HG02973 (cell line): ENCODE measurements at regions not wholly inside any gene's neighbourhood (a gene's known extent, or its start where the extent isn't known, plus 50 kb on each side); places are given as distances from the start of the nearest gene placed in this dataset.
"Not testable (repeated sequence)": the region's sequence is repeated elsewhere in the genome, so short reads cannot be mapped to it uniquely, and the experiment has no call there.

ENCODE experiments used
- ATAC-seq: cut with Tn5 transposase; IDR thresholded peaks from one replicate; pipeline ENCODE4 v1.9.1; 2021; ENCODE audit warnings: moderate library complexity; ENCODE audit not compliant: unreplicated experiment

- no peak for ATAC-seq
These were observed 448.1 kb upstream of the DYNLRB2 start for GRCh38 chr16:80092681-80093080.

- not testable (repeated sequence) for ATAC-seq
These were observed 449.3 kb upstream of the DYNLRB2 start for GRCh38 chr16:80091453-80091852.

DNA sequence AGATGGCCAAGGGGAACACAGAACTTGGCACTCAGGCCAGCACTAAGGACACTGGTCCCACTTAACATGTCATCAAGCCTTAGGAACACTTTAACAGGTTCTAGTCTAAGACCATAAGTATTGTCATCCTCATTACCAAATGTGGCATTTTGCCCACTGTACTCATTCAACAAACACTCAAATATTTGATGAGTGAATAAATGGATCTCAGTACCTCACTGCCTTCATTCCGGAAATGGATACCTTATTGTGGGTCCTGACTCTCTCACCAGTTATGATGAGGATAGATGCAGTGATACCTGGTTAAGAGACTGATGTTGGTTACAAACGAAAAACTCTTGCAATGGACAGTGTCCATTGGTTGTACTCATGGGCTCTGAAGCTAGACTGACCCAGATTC lies 455.2 kb upstream of the DYNLRB2 start:
- ATAC-seq, result no peak

DNA sequence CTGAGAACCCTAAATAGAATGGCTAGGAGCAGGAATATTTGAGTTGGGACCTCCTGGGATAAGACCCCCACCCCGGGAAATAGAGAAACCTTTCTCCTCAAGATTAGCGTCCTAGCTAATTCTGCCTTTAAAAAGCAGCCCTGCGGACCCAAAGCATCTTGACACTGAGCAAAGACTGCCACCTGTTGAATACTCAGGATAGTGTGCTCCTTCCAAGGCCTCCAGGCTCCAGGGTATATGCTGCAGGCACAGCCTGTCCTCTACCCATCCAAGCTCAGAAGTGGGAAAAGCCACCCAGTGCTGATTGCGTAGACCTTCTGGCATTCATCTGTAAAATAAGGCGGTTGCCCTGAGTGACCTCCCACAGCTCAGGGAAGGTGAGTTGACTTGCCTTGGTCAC lies 456.2 kb upstream of the DYNLRB2 start:
- no peak for ATAC-seq

DNA sequence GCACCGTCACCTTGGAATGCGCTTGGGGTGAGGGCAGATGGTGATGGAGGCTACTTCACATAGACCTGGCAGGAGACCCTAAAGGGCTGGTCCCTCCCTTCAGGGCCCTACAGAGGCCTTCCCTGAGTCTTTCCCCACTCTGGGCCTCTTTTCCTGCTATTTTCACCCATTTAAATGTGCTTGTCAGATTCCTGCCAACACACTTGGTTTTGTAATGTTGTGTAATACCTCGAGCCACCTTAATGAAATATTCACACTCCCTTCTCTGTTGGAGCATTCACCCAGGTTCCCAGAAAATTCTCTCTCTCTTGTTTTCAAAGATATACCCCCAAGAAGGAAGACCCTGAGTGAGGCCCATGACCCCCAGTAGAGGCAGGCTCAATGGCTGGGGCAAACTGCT lies 456.6 kb upstream of the DYNLRB2 start:
- no peak for ATAC-seq

DNA sequence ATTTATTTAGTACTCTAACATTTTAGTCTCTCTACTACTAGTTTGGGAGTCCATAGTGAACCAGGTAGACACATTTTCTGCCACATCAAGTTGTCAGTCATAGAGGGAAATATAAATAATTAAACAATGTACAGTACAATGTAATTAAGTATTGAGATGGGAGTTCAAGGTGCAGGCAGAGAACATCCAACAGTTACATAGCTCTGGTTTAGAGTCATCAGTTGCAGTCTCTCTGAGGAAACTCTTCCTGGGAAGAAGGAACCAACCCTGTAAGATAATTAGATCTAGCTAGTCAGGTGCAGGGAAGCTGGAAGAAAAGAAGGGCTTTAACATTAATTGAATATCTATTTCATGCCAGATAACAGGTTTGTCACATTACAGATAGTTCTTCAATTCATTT lies 457.9 kb upstream of the DYNLRB2 start:
- ATAC-seq, result no peak

- ATAC-seq, result no peak
These were observed 458.9 kb upstream of the DYNLRB2 start for GRCh38 chr16:80081846-80082245.

DNA sequence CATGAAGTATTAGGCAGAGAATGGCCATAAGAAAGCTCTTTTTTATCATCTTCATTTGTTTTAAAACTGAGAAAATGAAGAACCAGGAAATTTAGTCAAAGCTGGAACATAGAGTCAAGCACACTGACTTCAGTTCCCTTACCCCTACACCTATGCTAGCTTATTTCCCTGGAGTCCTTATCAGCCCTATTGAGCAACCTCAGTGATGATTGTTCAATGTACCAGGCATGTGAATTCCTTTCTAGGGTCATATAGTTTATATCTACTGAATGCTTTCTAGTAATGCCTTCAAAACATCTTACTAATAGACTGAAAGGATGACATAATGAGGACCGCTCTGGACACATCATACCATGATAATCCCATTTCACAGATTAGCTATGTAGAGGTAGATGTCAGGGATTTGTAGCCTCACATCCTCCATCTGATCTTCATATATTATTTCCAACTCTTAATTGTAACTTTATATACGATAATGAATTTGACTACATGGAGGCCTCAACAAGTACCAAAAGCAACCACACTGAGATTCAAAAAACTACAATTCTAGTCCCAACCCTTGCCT lies 460.4 kb upstream of the DYNLRB2 start:
- no peak for ATAC-seq

GRCh38 chr16:80079072-80079471 lies 461.7 kb upstream of the DYNLRB2 start:
- no peak for ATAC-seq

DNA sequence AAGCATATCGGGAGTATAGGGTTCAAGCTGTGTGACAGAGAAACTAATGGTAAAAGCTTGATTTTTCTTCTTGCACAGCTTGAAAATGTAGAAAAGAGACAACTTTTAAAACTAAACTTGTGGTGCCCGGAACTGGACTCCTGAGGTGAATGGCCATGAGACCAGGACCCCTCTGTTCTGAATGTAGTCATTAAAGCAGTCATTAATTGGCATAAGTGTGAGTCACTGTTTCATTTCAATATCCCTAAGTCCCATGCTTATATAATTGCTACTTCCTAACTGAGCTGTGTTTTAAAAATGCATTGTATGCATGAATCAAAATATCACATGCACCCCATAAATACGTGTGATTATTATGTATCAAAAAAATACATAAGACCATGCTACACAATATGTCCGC lies 463.1 kb upstream of the DYNLRB2 start:
- ATAC-seq, result no peak

DNA sequence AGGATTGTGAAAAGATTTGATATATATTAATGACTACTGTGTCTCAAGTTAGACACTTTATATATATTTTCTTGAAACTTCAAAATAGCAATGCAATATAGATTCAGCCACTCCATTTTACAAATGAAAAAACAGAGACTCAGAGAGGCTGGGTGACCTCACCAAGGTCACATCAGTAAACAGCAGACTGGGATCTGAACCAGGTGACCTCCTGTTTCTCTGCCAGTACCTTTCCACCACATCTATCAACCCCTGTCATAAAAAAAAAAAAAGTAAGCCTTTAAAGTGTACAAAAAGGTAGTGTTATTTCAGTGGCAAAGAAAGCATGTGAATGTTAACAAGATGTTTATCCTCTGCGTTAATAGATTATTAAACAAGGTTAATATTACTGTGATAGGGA lies 466.5 kb upstream of the DYNLRB2 start:
- ATAC-seq, result no peak

- no peak for ATAC-seq
These were observed 468.8 kb upstream of the DYNLRB2 start for GRCh38 chr16:80071964-80072456.

DNA sequence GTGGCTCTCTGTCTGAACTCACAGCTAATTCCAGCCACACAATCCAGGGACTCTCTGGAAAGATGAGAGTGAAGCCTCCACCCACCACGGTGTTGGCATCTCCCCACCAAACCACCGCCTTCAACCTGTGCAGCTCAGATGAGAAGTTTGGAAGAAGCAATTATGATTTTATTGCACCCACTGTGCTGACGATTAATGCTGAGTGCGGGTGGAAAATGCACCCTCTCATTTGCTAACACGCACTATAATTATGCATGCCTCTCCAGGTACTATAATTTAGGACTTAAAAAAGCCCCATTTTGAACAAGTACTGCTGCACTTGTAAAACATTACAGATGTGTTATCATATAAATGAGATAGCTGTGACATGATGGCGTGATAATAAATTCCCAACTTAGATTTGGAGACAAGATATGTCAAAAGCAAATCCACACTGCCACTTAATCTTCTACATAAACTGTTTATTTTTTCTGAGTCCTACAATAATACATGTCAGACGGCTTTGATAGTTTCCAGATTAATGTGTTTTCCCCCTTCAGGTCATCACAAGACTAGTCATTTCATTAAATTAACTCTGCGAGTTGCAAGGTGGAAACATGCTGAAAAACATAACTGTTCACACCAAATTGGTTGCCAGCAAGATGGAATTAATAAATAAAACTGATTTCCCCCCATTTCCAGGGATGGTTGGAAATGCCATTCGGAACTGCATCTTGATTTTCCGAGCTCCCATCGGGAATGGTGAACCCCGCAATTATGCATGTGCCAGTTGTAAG lies 466.5 kb upstream of the MAF start:
- ATAC-seq, result no peak

GRCh38 chr16:80065541-80065940 lies 465.0 kb upstream of the MAF start:
- no peak for ATAC-seq

- ATAC-seq, result no peak
These were observed 463.2 kb upstream of the MAF start for GRCh38 chr16:80063713-80064069.

DNA sequence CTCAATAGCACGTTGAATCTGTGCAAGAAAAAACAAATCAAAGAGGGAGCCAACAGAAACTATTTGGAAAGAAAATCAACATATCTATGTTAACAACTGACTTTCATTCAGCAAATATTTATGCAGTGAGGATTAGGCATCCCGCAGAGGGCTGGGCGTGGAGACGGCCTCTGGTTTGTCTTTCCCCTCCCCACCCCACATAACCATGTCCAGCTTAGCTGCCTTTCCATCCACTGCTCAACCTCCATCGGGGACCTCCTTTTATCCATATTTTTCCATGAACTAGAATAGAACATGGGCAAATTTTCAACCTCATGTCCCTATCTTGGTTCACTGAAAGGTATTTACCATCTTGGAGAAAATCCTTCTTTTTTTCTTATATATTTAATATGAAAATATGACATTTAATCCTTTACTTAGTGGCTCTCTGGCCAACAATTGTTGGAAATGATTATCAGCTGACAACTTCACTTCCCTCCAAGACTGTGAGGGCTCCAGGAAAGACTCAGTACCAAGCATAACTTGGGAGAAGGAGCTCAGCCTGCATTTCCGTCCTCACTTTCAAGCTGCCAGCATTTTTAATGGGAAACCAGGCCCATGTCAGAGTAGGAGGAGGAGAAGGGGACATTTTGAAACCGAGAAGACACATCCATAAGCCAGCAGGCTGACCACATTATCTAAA lies 462.6 kb upstream of the MAF start:
- ATAC-seq, result no peak

- no peak for ATAC-seq
These were observed 462.0 kb upstream of the MAF start for GRCh38 chr16:80062361-80063030.

DNA sequence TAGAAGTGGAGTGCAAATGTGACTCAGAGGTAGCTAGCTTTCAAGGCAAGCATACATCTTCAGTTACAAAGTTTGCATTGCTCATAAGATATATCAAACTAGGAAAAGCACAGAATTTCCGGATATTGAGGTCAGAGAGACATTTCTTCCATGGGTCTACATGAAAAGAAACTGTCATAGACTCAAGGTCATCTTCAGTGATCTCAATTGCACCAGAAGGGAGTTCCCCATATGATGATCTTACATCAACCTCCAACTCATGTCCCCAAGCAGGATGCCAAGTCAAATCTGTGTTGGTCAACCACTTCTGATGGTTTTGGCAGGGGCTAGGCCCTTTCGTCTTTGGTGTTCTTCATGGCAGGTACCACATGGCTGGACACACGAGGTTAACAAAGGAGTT lies 459.9 kb upstream of the MAF start:
- ATAC-seq, result no peak

DNA sequence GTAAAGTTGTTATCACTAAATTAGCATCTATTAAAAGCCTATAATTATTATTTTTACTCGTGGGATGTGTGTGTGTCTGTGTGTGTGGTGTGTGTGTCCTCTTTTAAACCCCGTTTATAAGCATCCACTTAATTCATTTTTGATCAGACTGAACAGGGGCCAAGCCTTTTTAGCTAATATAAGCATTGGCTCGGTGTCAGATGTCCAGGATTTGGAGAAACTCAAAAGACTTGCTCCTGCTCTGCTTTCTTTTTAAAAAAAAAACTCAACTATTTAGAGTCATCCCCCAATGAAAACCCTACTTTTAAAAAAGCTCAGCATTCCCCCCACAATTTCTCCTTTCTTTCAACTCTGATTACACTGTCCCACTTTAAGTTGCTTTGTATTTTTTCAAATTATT lies 459.3 kb upstream of the MAF start:
- no peak for ATAC-seq

GRCh38 chr16:80058214-80058613 lies 457.7 kb upstream of the MAF start:
- ATAC-seq, result no peak

DNA sequence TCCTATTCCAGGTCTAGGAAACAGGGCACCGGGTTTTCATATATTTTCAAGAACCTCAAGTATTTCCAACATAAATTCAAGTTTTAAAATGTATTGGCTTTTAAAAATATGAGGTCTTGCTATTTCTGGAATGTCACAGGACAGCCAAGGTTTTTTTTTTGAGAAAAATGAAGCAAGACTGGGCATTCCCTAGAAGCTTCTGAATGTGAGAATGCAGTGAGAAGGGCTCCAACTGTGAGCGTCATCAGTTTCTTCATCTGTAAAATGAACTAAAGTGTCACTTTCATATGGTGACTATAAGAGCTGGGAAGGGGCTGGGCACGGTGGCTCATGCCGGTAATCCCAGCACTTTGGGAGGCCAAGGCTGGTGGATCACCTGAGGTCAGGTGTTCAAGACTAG lies 455.8 kb upstream of the MAF start:
- ATAC-seq, result no peak

DNA sequence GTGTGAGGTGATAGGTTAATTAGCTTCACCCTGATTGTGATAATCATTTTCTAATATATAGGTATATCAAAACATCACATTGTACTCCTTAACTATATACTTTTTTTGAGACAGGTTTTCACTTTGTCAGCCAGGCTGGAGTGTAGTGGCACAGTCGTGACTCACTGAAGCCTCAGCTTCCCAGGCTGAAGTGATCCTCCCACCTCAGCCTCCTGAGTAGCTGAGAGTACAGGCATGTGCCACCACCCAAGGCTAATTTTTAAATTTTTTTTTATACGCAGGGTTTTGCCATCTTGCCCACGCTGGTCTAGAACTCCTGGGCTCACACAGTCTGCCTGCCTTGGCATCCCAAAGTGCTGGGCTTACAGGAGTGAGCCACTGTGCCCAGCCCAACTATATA lies 455.3 kb upstream of the MAF start:
- ATAC-seq, result no peak
